Natural killer cell (primary cell): ENCODE measurements at regions not wholly inside any gene's neighbourhood (a gene's known extent, or its start where the extent isn't known, plus 50 kb on each side); places are given as distances from the start of the nearest gene placed in this dataset.

Experiments used
- ATAC-seq, 3 donors: fragments of 150-1000 bp in 2 of 3; fragments of 200-7000 bp in 1 of 3; cut with Tn5 transposase; 1 replicate in 1 of 3; 2 replicates in 2 of 3; pipeline ENCODE4 v1.10.0; 2021; ENCODE audit warnings: mild to moderate bottlenecking in 2 of 3, moderate library complexity in 2 of 3
- DNase-seq, 2 donors: peaks; one replicate each; pipeline versions ENCODE4 v3.0.0 to v3.0.0-alpha.2; 2013 to 2021; ENCODE audit warnings: mixed read lengths in 1 of 2
- H3K27ac ChIP-seq: one replicate; pipeline ENCODE4 v1.5.1; 2013; ENCODE audit warnings: mild to moderate bottlenecking, low read length
- H3K27me3 ChIP-seq: one replicate; pipeline ENCODE4 v1.6.1; 2013; ENCODE audit warnings: low read length; ENCODE audit not compliant: control insufficient read depth, insufficient read depth
- H3K36me3 ChIP-seq: one replicate; pipeline ENCODE4 v1.6.1; 2013; ENCODE audit warnings: low read length; ENCODE audit not compliant: control insufficient read depth, insufficient read depth
- H3K4me1 ChIP-seq: one replicate; pipeline ENCODE4 v1.6.1; 2013; ENCODE audit warnings: low read length; ENCODE audit not compliant: control insufficient read depth, insufficient read depth
- H3K4me3 ChIP-seq: one replicate; pipeline ENCODE4 v1.5.1; 2013; ENCODE audit warnings: low read length
- H3K9me3 ChIP-seq: one replicate; pipeline ENCODE4 v1.6.1; 2013; ENCODE audit warnings: low read length; ENCODE audit not compliant: control insufficient read depth, insufficient read depth
- H3K27ac Mint-ChIP-seq, 2 donors: one replicate each; pipeline ENCODE4 v1.8.0; 2022; ENCODE audit warnings: mild to moderate bottlenecking in 2 of 2, mixed read lengths in 2 of 2, moderate library complexity in 1 of 2
- H3K27me3 Mint-ChIP-seq, 2 donors: one replicate each; pipeline ENCODE4 v1.8.0; 2022; ENCODE audit warnings: low read depth in 2 of 2, mixed read lengths in 2 of 2
- H3K36me3 Mint-ChIP-seq: one replicate; pipeline ENCODE4 v1.8.0; 2022; ENCODE audit warnings: mixed read lengths
- H3K4me1 Mint-ChIP-seq, 2 donors: one replicate each; pipeline ENCODE4 v1.8.0; 2022; ENCODE audit warnings: mixed read lengths in 2 of 2
- H3K4me3 Mint-ChIP-seq: one replicate; pipeline ENCODE4 v1.8.0; 2022; ENCODE audit warnings: mild to moderate bottlenecking, moderate library complexity, mixed read lengths
- H3K9me3 Mint-ChIP-seq, 2 donors: one replicate each; pipeline ENCODE4 v1.8.0; 2022; ENCODE audit warnings: mixed read lengths in 2 of 2
- CTCF ChIP-seq: fragments of 200-600 bp; IDR thresholded peaks from one replicate; pipeline ENCODE4 v1.8.0; 2022; ENCODE audit warnings: antibody characterized with exemption
- WGBS: methylation state at CpG from one replicate; pipeline ENCODE4 v1.1.7; 2013; ENCODE audit warnings: missing lambda C conversion rate; ENCODE audit not compliant: insufficient coverage; 5-methylcytosine and 5-hydroxymethylcytosine counted together
- intact Hi-C: fragments of 100-400 bp; cut with micrococcal nuclease; formaldehyde crosslinking; loops from one replicate; pipeline ENCODE4 v1.14.2; 2022

- Mint-ChIP-seq H3K36me3 (no peaks in the 10 kb centered on the region), H3K9me3 (no peaks in the 10 kb centered on the region)
Measured at GRCh38 chr2:120499784-120500495, 154.0 kb downstream of the INHBB start.

GRCh38 chr2:120501591-120501990 lies 155.7 kb downstream of the INHBB start:
- 88% methylated on average over 8 of the region's 8 CpGs for WGBS
- H3K27ac Mint-ChIP-seq: no peak overlapping the region
- peaks cover 0 to 3% of the 10 kb centered on the region in 2 donors for H3K27me3 Mint-ChIP-seq
- DNase-seq (no peak), ATAC-seq (no peak)
- H3K4me1 Mint-ChIP-seq: no peaks in the 10 kb centered on the region
- Histone ChIP-seq H3K36me3 (no peaks in the 10 kb centered on the region), H3K27ac (no peak overlapping the region), H3K27me3 (no peaks in the 10 kb centered on the region), H3K4me1 (no peaks in the 10 kb centered on the region), H3K4me3 (no peak overlapping the region), H3K9me3 (no peaks in the 10 kb centered on the region)
- no peaks in the 10 kb centered on the region for H3K36me3 Mint-ChIP-seq
- H3K9me3 Mint-ChIP-seq: no peaks in the 10 kb centered on the region
- no peak overlapping the region for H3K4me3 Mint-ChIP-seq
- intact Hi-C loops: no loop called here
- no peak for TF ChIP-seq CTCF

More at GRCh38 chr2:120499784-120500495, 154.0 kb downstream of the INHBB start:
- no peak overlapping the region for H3K4me3 ChIP-seq
- no peaks in the 10 kb centered on the region for H3K4me1 ChIP-seq
- no peaks in the 10 kb centered on the region for H3K27me3 ChIP-seq
- intact Hi-C loops: no loop called here
- no peak overlapping the region for H3K27ac Mint-ChIP-seq
- WGBS: 86% methylated on average over 13 of the region's 13 CpGs
- H3K4me1 Mint-ChIP-seq: no peaks in the 10 kb centered on the region
- H3K27me3 Mint-ChIP-seq: peaks cover 0 to 3% of the 10 kb centered on the region in 2 donors
- H3K27ac ChIP-seq: no peak overlapping the region
- no peak for ATAC-seq
- no peak for TF ChIP-seq CTCF
- H3K4me3 Mint-ChIP-seq: no peak overlapping the region
- no peaks in the 10 kb centered on the region for H3K9me3 ChIP-seq
- H3K36me3 ChIP-seq: no peaks in the 10 kb centered on the region
- DNase-seq: no peak

GRCh38 chr2:120502357-120502756 lies 156.4 kb downstream of the INHBB start:
- intact Hi-C loops: no loop called here
- DNase-seq (no peak), ATAC-seq (no peak)
- H3K9me3 Mint-ChIP-seq: no peaks in the 10 kb centered on the region
- H3K4me3 ChIP-seq: no peak overlapping the region
- no peak overlapping the region for H3K27ac Mint-ChIP-seq
- no peak overlapping the region for H3K27ac ChIP-seq
- no peak overlapping the region for H3K4me3 Mint-ChIP-seq
- H3K4me1 ChIP-seq: no peaks in the 10 kb centered on the region
- WGBS: 72% methylated on average over 6 of the region's 6 CpGs
- H3K36me3 ChIP-seq: no peaks in the 10 kb centered on the region
- H3K36me3 Mint-ChIP-seq: no peaks in the 10 kb centered on the region
- no peaks in the 10 kb centered on the region for H3K4me1 Mint-ChIP-seq
- peaks cover 0 to 3% of the 10 kb centered on the region in 2 donors for H3K27me3 Mint-ChIP-seq
- no peaks in the 10 kb centered on the region for H3K27me3 ChIP-seq
- no peaks in the 10 kb centered on the region for H3K9me3 ChIP-seq
- no peak for TF ChIP-seq CTCF

- no peak for ATAC-seq
- intact Hi-C loops: no loop called here
- Histone ChIP-seq H3K36me3 (no peaks in the 10 kb centered on the region), H3K9me3 (no peaks in the 10 kb centered on the region), H3K27ac (no peak overlapping the region), H3K4me1 (no peaks in the 10 kb centered on the region), H3K27me3 (no peaks in the 10 kb centered on the region), H3K4me3 (no peak overlapping the region)
- H3K9me3 Mint-ChIP-seq: no peaks in the 10 kb centered on the region
- peaks cover 0 to 3% of the 10 kb centered on the region in 2 donors for H3K27me3 Mint-ChIP-seq
- H3K4me1 Mint-ChIP-seq: no peaks in the 10 kb centered on the region
- WGBS: 93% methylated on average over 2 of the region's 2 CpGs
- H3K36me3 Mint-ChIP-seq: no peaks in the 10 kb centered on the region
- no peak overlapping the region for H3K27ac Mint-ChIP-seq
- no peak for TF ChIP-seq CTCF
- H3K4me3 Mint-ChIP-seq: no peak overlapping the region
- no peak for DNase-seq
Measured at GRCh38 chr2:120502761-120503160, 156.8 kb downstream of the INHBB start.
